K562 (cell line): ENCODE measurements at regions not wholly inside any gene's neighbourhood (a gene's known extent, or its start where the extent isn't known, plus 50 kb on each side); places are given as distances from the start of the nearest gene placed in this dataset.
A peak's percentile ranks its signal among the peaks of the same experiment; 100 is the strongest.

Source experiments
- ATAC-seq: fragments of 200-7000 bp; cut with Tn5 transposase; 3 replicates; pipeline ENCODE4 v1.9.1; 2020; ENCODE audit warnings: moderate library complexity
- BruUV-seq: library from RNA; stranded (reverse); fragments of 400-500 nt; replicated peaks from 2 replicates; lab custom pipeline; 2021; lab: Mats Ljungman, UMichigan
- CTCF ChIA-PET: fragments of 300-600 bp; formaldehyde crosslinking; extraction: SDS; loops from one replicate; lab custom pipeline; 2021; ENCODE audit warnings: low intra/inter-chr PET ratio; lab: Yijun Ruan, JAX
- POLR2A ChIA-PET: fragments of 300-600, 350-650 bp; sonication (Branson Sonifier 250); formaldehyde crosslinking; extraction: SDS; loops from one replicate; lab custom pipeline; 2021; ENCODE audit warnings: antibody characterized with exemption, inconsistent platforms; lab: Yijun Ruan, JAX
- DNase-seq, 4 experiments: peaks; one replicate each; pipeline versions ENCODE4 v3.0.0 to v3.0.0-alpha.2; 2011 to 2018; ENCODE audit warnings: low spot score in 3 of 4, mixed read lengths in 3 of 4; ENCODE audit errors: extremely low read depth in 1 of 4
- FAIRE-seq: peaks from 2 replicates; lab custom pipeline; 2011; peaks lifted over from hg19 to GRCh38; lab: Jason Lieb, UNC
- H2AFZ ChIP-seq: 2 replicates; pipeline ENCODE4 v1.6.0; 2011; ENCODE audit warnings: low read depth, low read length, control low read depth, inconsistent platforms
- H3K27ac ChIP-seq: fragments of 200-600 bp; 3 replicates; pipeline ENCODE4 v1.8.0; 2011; ENCODE audit warnings: low read depth, mild to moderate bottlenecking, control low read depth, inconsistent platforms, low read length, moderate library complexity, mixed read lengths; ENCODE audit errors: extremely low read depth
- H3K27me3 ChIP-seq, 2 experiments: fragments of 300-600 bp in 1 of 2; 2 replicates in 1 of 2; 3 replicates in 1 of 2; pipeline versions ENCODE4 v1.6.0 to v1.8.0; 2011; ENCODE audit warnings: inconsistent platforms in 2 of 2, low read length in 2 of 2, mild to moderate bottlenecking in 1 of 2, mixed read lengths in 1 of 2, moderate library complexity in 1 of 2; ENCODE audit not compliant: control insufficient read depth in 2 of 2, insufficient read depth in 2 of 2
- H3K36me3 ChIP-seq: fragments of 300-600 bp; 3 replicates; pipeline ENCODE4 v1.8.0; 2011; ENCODE audit warnings: mild to moderate bottlenecking, low read length, inconsistent platforms; ENCODE audit not compliant: control insufficient read depth, insufficient read depth
- H3K4me1 ChIP-seq, 2 experiments: fragments of 200-600 bp in 1 of 2; replicated peaks in 1 of 2; 2 replicates in 1 of 2; 3 replicates in 1 of 2; pipeline versions ENCODE4 v1.5.1 to v1.8.0; 2011; ENCODE audit warnings: inconsistent platforms in 2 of 2, low read length in 2 of 2, mild to moderate bottlenecking in 1 of 2, mixed read lengths in 1 of 2, moderate library complexity in 1 of 2; ENCODE audit not compliant: control insufficient read depth in 2 of 2, insufficient read depth in 2 of 2
- H3K4me2 ChIP-seq: 2 replicates; pipeline ENCODE4 v1.6.1; 2011; ENCODE audit warnings: low read length, control low read depth, inconsistent platforms, mixed read lengths; ENCODE audit not compliant: insufficient read depth
- H3K4me3 ChIP-seq: fragments of 200-600 bp; sonication (generic), shearing (Covaris generic); 2 replicates; pipeline ENCODE4 v1.5.1; 2016; ENCODE audit warnings: control low read depth, inconsistent platforms
- H3K79me2 ChIP-seq: fragments of 200-600 bp; 3 replicates; pipeline ENCODE4 v1.8.0; 2011; ENCODE audit warnings: low read length, inconsistent platforms; ENCODE audit not compliant: control insufficient read depth, insufficient read depth
- H3K9ac ChIP-seq, 2 experiments: 2 replicates each; pipeline versions ENCODE4 v1.6.0 to v1.6.1; 2011; ENCODE audit warnings: low read depth in 2 of 2, low read length in 2 of 2, control low read depth in 1 of 2, inconsistent platforms in 1 of 2, mild to moderate bottlenecking in 1 of 2, mixed read lengths in 1 of 2; ENCODE audit not compliant: insufficient read depth in 1 of 2
- H3K9me1 ChIP-seq: one replicate; pipeline ENCODE4 v1.6.0; 2011; ENCODE audit warnings: inconsistent platforms, mild to moderate bottlenecking, low read length, moderate library complexity; ENCODE audit not compliant: control insufficient read depth, insufficient read depth
- H3K9me3 ChIP-seq: replicated peaks from 2 replicates; pipeline ENCODE4 v1.5.1; 2011; ENCODE audit warnings: low read depth, low read length, inconsistent platforms; ENCODE audit not compliant: control insufficient read depth, insufficient read depth
- H4K20me1 ChIP-seq: replicated peaks from 2 replicates; pipeline ENCODE4 v1.6.1; 2011; ENCODE audit warnings: low read length, inconsistent platforms, mixed read lengths; ENCODE audit not compliant: control insufficient read depth, insufficient read depth
- SPI1 ChIP-seq: IDR thresholded peaks from 2 replicates; pipeline ENCODE4 v1.6.1; 2011; ENCODE audit warnings: low read depth, low read length, control low read depth, borderline replicate concordance
- TEAD1 ChIP-seq, 2 experiments: fragments of 450-650 bp in 1 of 2; sonication (generic) in 1 of 2; formaldehyde crosslinking; IDR thresholded peaks; 2 replicates each; pipeline versions ENCODE4 v1.4.0 to v1.8.0; 2020 to 2022; ENCODE audit warnings: mild to moderate bottlenecking in 2 of 2, missing genetic modification reagents in 1 of 2
- WGBS: fragments of 100-300 bp; shearing (Covaris generic); methylation state at CpG from one replicate; pipeline ENCODE4 v1.1.6; 2016; ENCODE audit warnings: low coverage, mixed read lengths; ENCODE audit not compliant: insufficient coverage; ENCODE audit errors: missing lambda C conversion rate; 5-methylcytosine and 5-hydroxymethylcytosine counted together
- in situ Hi-C: fragments of 300-500 bp; cut with MboI; formaldehyde crosslinking; loops from 4 replicates; pipeline ENCODE4 v1.15.0; 2018; ENCODE audit warnings: inconsistent platforms, mixed read lengths
- intact Hi-C: fragments of 100-400 bp; cut with micrococcal nuclease; formaldehyde crosslinking; loops from 2 replicates; pipeline ENCODE4 v1.14.2; 2022
- TF ChIP-seq, protein P1 (sequence below): fragments of 450-650 bp; formaldehyde crosslinking; IDR thresholded peaks from 2 replicates; pipeline ENCODE4 v1.4.0; 2020; ENCODE audit warnings: mild to moderate bottlenecking, moderate library complexity
- TF ChIP-seq, protein P2 (sequence below): fragments of 450-650 bp; IDR thresholded peaks from 2 replicates; pipeline ENCODE4 v1.6.1; 2017; ENCODE audit warnings: mild to moderate bottlenecking, moderate library complexity

DNA sequence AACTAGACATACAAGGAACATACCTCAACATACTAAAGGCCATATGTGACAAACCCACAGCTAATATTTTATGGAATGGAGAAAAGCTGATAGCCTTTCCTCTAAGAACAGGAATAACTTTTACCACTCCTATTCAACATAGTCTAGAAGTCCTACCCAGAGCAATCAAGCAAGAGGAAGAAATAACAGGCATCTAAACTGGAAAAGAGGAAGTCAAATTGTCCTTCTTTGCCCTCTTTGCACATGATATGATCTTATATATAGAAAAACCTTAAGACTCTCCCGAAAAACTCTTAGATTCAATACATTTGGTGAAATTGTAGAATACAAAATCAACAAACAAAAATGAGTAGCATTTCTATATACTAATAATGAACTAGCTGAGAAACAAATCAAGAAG, 110.0 kb downstream of the ATP23 start:
- in situ Hi-C loops = no loop called here

DNA sequence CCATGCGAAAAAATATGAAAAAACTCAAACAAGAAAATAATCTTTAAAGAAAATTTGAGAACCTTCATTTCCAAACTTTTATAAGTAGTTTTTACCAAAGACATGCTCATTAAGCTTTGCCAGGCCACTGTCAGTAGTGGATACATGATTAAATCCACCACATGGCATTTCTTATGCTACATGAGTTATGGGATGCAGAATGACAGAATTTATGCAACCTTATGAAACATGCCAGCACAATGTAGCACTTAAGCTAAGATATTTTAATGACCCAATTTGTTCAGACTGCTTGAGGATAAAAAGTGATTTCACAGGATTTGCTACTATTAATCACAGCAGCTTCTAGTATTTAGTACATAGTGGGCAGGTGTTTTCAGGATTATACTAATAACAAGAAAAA, 123.3 kb downstream of the ATP23 start:
- ChIA-PET CTCF (no interaction called here), POLR2A (no interaction called here)
- H3K4me1 ChIP-seq = no peaks in the 10 kb centered on the region
- H3K9ac ChIP-seq = no peak overlapping the region
- H3K4me2 ChIP-seq = no peak overlapping the region
- intact Hi-C loops (no loop called here), in situ Hi-C loops (no loop called here)
- H3K27ac ChIP-seq = no peak overlapping the region
- DNase-seq = no peak
- no peaks in the 10 kb centered on the region for H3K9me3 ChIP-seq
- no peak for TF ChIP-seq TEAD1 (CRISPR knock-in tag; IDR thresholded peaks at IDR 0.05)
- TF ChIP-seq, protein P1, sequence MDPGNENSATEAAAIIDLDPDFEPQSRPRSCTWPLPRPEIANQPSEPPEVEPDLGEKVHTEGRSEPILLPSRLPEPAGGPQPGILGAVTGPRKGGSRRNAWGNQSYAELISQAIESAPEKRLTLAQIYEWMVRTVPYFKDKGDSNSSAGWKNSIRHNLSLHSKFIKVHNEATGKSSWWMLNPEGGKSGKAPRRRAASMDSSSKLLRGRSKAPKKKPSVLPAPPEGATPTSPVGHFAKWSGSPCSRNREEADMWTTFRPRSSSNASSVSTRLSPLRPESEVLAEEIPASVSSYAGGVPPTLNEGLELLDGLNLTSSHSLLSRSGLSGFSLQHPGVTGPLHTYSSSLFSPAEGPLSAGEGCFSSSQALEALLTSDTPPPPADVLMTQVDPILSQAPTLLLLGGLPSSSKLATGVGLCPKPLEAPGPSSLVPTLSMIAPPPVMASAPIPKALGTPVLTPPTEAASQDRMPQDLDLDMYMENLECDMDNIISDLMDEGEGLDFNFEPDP (CRISPR knock-in tag) = no peak
- H3K36me3 ChIP-seq = no peaks in the 10 kb centered on the region
- FAIRE-seq = no peak
- no peaks in the 10 kb centered on the region for H4K20me1 ChIP-seq
- H3K79me2 ChIP-seq = no peaks in the 10 kb centered on the region
- H3K9me1 ChIP-seq = no peaks in the 10 kb centered on the region
- BruUV-seq = no TSS peak
- whole genome bisulfite sequencing = 0% methylated on average over 1 of the region's 1 CpG
- H3K27me3 ChIP-seq = no peaks in the 10 kb centered on the region
- no peak overlapping the region for H2AFZ ChIP-seq
- H3K4me3 ChIP-seq = no peak overlapping the region
- no peak for ATAC-seq

More for the DNA sequence above, 110.0 kb downstream of the ATP23 start:
- no TSS peak for BruUV-seq
- 0% methylated on average over 1 of the region's 1 CpG for WGBS
- Histone ChIP-seq H3K4me1 (no peaks in the 10 kb centered on the region), H3K4me2 (no peak overlapping the region), H3K36me3 (no peaks in the 10 kb centered on the region), H3K27me3 (no peaks in the 10 kb centered on the region), H3K79me2 (no peaks in the 10 kb centered on the region), H3K4me3 (no peak overlapping the region), H3K9me3 (no peaks in the 10 kb centered on the region), H4K20me1 (no peaks in the 10 kb centered on the region), H3K9ac (no peak overlapping the region), H3K27ac (no peak overlapping the region), H3K9me1 (no peaks in the 10 kb centered on the region), H2AFZ (no peak overlapping the region)
- ATAC-seq (no peak), DNase-seq (no peak), FAIRE-seq (no peak)
- TF ChIP-seq SPI1 = peak; percentile 53; the same call in 1 of the 2 replicates
- TF ChIP-seq, protein P2, sequence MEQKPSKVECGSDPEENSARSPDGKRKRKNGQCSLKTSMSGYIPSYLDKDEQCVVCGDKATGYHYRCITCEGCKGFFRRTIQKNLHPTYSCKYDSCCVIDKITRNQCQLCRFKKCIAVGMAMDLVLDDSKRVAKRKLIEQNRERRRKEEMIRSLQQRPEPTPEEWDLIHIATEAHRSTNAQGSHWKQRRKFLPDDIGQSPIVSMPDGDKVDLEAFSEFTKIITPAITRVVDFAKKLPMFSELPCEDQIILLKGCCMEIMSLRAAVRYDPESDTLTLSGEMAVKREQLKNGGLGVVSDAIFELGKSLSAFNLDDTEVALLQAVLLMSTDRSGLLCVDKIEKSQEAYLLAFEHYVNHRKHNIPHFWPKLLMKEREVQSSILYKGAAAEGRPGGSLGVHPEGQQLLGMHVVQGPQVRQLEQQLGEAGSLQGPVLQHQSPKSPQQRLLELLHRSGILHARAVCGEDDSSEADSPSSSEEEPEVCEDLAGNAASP = no peak
- intact Hi-C loops = no loop called here
- ChIA-PET POLR2A (no interaction called here), CTCF (no interaction called here)
